ENCODE measurements at regions not wholly inside any gene's neighbourhood (a gene's known extent, or its start where the extent isn't known, plus 50 kb on each side); places are given as distances from the start of the nearest gene placed in this dataset.
"Not testable (repeated sequence)": the region's sequence is repeated elsewhere in the genome, so short reads cannot be mapped to it uniquely, and the experiment has no call there.

DNA sequence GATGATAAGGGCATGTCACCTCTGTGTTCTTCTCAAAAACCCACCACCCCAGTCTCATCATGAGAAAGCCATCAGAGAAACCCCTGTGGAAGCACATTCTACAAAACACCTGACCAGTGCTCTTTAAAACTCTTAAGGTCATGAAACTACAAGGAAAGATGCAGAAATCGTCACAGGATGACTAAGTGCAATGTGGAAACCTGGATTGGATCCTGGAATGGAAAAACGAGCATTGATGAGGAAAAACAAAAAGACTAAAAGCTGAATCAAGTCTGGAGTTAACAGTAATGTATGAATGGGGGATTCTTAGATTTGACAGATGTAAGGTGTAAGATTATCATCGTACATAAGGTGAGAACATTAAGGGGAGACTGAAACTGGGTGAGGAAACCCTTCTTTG lies 211.0 kb downstream of the TBX5 start:
- DNase-seq (ENCODE audit: low read depth in 3 of 3, low spot score in 2 of 3), result no peak

DNA sequence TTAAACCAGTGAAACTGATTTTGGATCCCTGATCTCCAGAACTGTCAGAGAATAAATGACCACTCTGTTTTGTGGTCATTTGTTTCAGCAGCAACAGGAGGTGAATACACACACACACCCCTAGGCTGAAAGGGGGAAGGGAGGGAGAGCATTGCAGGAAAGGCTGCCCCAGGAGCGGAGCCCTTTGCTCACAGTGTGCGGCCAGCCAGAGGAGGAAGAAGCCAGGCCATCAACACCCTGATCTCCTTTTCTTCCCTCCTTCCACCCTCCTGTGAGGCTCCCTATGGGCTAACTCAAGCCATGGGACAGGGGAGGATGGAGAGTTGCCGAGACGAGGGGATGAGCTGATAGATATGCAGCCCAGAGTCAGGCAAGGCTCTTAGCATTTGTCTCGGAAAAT lies 211.9 kb downstream of the TBX5 start:
- no peak for DNase-seq (ENCODE audit: low read depth in 3 of 3, low spot score in 2 of 3)

DNA sequence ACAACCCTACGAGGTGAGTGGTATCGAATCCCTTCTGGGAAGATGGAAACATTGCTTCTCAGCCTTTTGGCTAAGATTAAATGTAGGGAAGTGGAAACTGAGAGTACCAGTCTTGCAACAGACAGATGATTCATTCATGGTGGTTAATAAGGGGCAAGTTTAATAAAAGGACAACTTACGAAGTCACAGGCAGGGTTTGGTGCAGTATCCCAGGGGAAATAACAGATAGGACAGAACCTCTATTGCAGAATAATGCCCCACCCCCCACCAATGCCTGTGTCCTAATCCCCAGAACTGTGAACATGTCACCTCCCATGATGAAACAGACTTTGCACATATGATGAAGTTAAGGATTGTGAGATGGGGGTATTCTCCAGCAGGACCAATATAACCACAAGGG lies 212.5 kb downstream of the TBX5 start:
- DNase-seq (ENCODE audit: low read depth in 3 of 3, low spot score in 2 of 3), result no peak

DNA sequence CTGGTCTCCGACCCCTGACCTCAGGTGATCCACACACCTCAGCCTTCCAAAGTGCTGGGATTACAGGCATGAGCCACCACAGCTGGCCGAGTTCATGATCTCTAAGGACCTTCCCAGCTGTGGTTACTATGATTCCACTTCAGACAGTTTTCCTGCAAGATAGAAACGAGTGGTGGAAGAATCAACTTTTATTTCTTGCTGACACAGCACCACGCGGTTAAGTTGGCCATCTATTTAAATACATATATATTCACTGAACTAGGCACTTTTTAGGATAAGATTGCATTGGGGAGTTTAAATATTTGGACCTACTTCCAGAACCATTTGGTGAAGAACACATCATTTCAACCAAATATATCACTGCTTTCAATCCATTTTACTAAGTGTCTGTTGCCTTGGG lies 213.4 kb downstream of the TBX5 start:
- DNase-seq (ENCODE audit: low read depth in 3 of 3, low spot score in 2 of 3), result no peak

DNA sequence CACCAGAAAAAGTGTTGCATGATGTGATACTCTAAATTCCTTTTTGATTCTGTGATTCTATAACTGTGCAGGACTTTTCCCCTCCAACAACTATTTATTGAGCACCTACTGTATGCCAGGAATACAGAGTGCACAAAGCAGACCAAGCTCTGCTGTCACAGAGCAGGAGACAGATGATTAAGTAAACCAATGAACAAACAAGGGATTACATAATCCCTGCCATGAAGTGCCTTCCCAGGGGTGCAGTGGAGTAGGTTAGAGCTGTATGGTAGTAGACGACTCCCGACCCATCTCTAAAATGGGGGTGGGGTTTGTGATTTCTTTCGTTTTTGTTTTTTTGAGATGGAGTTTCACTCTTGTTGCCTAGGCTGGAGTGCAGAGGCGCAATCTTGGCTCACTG lies 213.9 kb downstream of the TBX5 start:
- no peak for DNase-seq (ENCODE audit: low read depth in 3 of 3, low spot score in 2 of 3)

DNA sequence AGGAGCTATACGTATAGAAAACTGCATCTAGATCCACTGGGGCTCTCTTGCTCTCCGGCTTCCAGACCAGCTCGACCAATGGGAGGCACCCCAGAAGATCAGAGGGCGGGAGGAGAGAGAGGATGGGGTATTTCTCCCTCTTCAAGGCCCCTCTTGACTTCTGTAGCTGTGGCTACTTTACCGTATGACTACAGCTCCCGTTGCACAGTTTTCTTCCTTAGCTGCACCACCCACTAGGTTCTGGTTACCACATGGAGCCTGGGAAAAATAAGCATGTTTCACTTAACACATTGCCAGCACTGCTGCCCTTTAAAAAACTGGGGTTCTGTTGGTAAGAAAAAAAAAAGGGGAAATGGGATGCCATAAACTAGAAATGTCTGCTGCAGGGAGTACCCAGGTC lies 214.4 kb downstream of the TBX5 start:
- DNase-seq (ENCODE audit: low read depth in 3 of 3, low spot score in 2 of 3), result no peak

DNA sequence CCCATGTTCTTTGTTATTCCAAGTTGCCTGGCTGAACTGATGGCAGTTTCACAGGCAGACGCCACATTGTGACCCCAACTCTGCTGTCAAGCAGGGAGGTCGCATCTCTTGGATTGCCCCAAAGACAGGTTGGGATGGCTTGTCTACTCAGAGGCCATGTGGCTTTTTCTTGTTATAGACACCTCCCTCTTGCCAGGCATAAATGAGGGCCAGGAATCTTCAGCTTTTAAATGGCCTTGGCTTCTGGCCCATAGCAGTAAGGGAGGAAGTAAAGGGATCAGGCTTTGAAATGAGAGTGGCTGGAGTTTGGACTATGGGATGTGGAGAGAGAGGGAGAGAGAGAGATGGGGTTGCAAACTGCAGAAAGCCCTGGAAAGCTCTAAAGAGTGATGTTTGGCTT lies 215.0 kb downstream of the TBX5 start:
- DNase-seq (ENCODE audit: low read depth in 3 of 3, low spot score in 2 of 3), result no peak

DNA sequence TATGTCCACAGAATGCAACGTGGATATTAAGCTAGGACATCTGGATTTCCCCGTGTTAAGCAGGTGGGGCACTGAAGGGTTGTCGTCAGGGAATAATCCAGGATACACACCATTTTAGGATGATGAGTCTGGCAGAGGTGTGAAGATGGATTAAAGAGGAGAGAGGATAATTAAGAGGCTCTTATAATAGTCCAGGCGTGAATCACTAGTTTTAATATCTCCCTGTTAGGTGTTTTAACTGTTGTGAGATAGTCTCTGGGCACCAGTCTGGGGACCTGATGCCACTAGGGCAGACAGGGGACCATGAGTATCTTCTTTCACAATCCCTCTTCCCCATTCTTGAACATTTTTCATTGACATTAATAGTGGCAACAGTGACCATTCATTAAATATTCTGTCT lies 216.7 kb downstream of the TBX5 start:
- no peak for DNase-seq (ENCODE audit: low read depth in 3 of 3, low spot score in 2 of 3)

DNA sequence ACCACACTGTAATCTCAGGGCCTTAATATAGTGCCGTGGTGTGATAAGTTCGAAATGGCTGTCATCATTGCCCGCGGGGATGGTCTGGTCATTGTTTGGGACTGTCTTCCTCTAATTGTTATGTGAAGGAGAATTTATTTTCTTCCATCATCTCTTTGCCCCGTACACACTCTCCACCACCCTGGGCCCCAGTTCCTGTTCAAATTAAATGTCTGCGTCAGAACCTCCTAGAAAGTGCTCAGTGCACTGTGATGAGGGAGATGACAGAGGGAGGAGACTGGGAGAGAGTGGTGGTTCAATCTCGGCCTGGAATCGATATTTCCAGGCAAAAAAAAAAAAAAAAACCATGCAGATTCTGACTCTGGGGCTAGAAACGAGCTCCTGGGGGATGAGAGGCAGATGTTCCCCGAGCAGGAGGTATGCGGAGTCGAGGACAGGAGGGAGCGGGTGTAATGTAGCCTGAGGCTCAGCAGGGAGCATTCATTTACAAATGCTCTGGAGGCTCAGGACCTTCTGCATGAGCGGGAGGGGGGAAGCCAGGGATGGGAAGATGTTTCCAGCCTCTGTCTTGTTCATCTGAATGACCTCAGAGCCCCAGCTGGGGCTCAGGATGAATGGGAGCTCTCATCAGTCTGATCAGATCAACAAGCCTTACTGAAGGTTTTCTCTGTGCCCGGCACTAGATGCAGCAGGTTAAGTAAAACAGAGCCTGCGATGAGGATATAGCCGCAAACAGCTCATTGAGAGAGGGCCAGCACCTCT lies 219.5 kb downstream of the TBX5 start:
- no peak for DNase-seq (ENCODE audit: low read depth in 3 of 3, low spot score in 2 of 3)

DNA sequence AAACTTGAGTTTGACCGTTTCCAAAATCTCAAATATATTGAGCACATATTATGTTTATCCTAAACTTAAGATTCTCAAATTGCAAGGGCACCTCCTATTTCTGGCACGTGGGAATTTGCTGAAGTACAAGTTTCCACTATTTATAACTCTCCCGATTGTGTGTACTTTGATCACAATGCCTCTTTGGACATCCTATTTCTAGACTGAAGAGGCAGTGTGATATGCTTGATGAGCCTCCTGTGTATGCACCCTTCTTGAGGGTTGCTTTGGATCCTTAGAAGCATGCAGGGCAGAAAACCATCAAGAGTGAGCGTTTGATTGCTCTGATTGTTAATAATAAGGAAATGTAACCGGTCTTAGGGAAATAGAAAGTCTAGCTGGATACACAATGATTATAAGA lies 218.9 kb upstream of the RBM19 start:
- DNase-seq (ENCODE audit: low read depth in 3 of 3, low spot score in 2 of 3), result no peak

DNA sequence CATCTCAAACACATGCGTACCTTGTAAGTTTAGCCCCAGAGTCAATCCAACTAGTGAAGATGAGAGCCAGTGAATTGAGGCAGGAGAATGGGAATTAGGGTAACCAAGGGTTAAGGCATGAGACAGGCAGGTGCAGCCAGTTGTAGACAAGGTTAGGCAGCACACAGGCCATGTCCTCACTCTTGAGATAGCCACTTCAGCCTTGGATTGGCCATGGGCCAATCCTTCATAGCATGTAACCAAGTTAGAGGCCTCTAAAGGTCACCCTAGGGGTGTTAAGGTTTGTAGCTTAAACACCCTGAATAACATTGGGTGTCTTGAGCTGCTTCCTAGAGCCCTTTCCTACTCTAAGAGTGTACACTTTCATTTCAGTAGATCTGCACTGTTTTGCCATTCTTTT lies 208.2 kb upstream of the RBM19 start:
- no peak for DNase-seq (ENCODE audit: low read depth in 3 of 3, low spot score in 2 of 3)

DNA sequence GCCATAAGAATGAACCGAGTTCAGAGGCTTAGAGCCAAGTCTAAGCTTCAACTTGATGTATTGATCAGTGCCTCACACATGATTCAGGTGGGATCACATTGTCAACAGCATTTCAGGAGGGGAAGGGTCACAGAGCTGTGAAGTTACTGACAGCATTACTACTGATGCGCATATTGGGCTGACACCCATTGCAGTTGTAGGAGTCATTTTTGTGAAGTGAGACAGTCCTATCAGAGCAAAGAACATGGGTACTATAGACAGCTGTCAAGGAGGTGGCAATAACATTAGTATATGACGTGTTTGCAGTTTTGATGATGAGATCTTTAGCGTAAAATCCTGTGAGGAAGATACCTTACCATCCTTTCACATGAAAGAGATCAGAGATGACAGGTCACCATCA lies 206.0 kb upstream of the RBM19 start:
- no peak for DNase-seq (ENCODE audit: low read depth in 3 of 3, low spot score in 2 of 3)

DNA sequence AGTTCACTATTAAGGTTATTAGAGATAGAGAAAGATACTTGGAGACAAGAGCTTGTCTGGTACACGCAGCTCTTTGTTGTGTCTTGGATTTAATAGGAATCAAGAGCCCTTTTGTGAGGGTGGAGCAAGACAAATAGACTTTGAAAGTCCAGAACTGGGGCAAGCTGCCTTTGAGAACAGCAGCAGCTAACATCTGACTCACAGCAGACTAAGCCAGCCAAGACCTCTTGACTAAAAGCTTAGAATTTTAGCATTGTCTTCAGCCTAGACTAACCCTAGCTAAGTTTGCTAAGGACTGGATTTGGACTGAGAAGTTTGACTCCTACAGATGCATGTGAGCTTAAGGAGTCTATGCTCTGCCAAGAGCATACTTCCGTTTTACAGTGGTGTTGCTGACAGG lies 201.9 kb upstream of the RBM19 start:
- DNase-seq (ENCODE audit: low read depth in 3 of 3, low spot score in 2 of 3), result no peak

DNA sequence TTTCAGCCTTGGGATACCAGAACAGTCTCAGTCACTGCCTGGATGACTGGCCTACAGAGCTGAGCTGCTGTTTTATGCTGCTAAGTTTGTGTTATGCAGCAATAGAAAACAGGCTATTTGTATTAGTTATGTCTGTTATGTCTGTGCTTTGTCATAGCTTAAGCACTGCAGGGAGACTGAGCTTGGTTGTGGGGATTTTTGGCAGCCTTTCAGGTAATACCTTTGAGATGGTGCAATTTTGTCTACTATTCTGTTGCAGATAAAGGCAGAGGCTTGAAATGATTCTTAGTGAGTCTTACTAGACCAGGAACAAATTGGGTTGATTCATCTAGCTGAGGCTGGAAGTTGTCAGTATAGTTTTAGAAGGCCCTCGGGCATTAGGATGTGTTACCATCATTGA lies 201.3 kb upstream of the RBM19 start:
- DNase-seq (ENCODE audit: low read depth in 3 of 3, low spot score in 2 of 3), result no peak

DNA sequence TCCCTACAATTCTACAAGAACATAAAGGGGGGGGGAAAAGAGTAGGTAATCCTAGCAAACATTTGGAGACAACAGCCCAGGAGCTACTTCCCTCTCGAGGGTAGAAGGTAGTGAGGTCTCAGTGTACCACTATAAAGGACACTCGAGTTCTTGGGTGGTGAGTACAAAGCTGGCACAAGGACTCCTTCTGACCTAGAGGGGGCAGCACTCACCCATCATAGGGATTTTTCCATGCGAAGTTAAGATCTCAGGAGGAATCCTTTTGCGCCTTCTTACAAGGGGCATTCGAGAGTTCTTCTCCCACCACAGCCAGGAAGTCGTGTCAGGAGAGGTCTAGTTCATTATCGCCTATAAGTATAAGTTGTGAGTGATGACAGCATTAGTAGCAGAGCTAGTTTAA lies 200.2 kb upstream of the RBM19 start:
- peak; percentile 13 to 40 (median 23) for DNase-seq (ENCODE audit: low read depth in 3 of 3, low spot score in 2 of 3)

DNA sequence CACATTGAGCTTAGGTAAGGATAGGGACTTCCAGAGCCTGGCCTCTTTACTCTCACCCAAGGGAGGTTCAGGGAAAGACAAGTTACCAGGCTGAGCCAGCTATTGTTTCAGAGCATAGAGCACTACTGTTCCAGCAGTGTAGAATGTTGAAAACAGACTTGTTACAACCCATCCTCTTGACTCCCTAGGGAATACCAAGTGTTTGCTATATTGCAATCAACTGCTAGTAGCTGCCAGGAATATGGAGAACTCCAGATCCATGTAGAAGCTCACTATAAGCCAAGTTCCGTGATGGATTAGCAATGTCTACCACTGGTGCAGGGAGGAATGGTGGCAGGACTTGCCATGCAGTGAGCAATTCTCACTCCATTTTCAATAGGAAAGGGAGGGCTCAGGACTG lies 199.8 kb upstream of the RBM19 start:
- DNase-seq (ENCODE audit: low read depth in 3 of 3, low spot score in 2 of 3), result no peak

DNA sequence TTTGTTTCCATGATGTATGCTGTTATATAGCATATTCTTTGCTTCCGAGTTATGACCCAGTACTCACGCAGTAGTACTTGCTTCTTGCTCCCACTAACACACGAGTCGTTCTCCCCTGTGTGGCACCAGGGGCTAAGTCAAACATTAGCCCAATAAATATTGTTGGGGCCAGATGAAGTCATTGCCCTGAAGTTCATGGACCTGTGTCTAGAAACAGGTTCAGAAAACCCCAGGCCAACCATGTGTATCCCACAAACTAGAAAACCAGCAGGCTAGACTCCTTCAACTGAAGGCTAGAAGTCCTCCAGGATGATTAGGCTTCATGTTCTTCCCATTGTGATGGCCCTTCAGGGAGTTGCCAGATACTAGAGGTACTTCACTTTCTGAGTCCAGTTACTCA lies 198.2 kb upstream of the RBM19 start:
- no peak for DNase-seq (ENCODE audit: low read depth in 3 of 3, low spot score in 2 of 3)

DNA sequence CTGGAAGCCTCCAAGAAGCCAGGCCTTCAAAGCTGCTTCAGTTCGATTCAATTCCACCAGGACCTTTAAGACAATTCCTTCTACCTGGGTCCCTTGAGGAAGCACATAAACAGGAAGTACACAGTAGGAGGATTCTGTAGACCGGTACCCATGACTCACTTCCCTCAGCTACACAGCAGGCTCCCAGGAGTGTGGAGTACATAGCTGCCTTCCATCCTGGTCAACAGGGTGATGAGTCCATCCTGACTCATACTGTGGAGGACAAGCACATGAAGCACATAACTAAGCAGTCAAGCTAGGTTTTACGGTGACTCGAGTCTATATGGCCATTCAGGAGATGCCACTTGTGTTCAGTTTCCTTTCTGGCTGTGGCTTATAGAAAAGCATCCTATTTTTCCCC lies 197.6 kb upstream of the RBM19 start:
- DNase-seq (ENCODE audit: low read depth in 3 of 3, low spot score in 2 of 3), result no peak

DNA sequence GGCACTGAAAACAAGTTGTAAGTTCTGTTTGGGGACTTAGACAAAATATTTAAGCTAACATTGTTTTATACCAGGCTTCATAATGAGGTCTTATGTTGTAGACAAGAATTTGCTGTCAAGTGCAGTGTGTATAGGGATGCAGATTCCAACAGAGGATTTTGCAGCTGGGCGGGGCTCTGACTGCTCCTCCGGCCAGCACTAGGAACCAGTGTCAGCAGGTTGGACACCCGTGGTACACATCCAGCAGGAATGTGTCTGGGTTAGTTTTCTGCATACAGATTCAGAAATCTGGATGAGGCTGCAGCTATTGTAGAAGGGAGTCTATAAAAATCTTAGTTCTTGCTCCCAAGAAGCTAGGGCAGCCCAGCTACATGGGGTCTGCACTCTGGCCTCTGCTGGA lies 194.3 kb upstream of the RBM19 start:
- no peak for DNase-seq (ENCODE audit: low read depth in 3 of 3, low spot score in 2 of 3)

DNA sequence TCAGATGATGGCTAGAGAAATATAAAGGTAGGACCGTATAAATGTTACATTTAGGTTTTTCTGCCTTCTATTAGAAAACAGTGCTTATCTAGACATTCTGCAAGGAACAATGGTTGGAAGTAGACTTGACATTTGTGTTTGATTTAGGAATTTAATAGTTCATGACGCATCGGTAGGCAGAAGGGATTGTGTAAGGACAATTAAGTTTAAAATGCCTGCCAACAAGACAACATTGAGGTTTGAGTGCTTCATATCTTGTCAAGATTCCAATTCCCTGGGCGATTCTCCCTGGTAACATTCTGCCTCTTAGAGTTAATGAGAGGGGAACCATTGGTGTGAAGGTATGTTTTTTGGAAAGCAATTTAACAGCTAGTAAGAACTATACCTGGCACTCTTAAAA lies 186.8 kb upstream of the RBM19 start:
- DNase-seq (ENCODE audit: low read depth in 3 of 3, low spot score in 2 of 3), result no peak

DNA sequence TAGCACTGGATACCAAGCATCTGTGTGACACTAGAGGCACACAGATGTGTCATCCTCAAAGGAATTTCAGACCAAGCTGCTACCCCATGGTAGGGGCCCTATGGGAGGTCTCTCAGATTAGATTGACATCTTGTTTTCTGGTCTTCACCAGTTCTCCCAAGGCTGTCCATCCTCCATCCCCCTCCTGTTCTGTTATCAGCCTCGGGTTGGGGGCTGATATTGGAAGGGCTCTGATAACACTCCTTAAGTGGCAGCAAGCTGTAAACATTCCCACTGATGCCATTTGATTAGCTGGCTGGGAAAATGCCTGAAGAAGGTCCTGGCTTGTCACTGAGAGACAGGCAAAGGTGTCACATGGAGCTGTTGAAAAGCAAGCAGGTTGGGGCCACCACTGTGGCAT lies 185.9 kb upstream of the RBM19 start:
- DNase-seq (ENCODE audit: low read depth in 3 of 3, low spot score in 2 of 3), result no peak

DNA sequence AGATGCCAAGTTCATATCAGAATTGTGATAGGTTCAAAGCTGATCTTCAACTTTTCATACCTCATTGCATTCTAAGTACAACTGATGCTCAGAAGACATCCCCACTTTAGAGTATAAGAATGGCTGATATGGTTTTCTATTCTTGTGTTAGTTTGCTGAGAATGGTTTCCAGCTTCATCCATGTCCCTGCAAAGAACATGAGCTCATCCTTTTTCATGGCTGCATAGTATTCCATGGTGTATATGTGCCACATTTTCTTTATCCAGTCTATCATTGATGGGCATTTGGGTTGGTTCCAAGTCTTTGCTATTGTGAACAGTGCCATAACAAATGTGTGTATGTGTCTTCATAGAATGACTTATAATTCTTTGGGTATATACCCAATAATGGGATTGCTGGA lies 184.5 kb upstream of the RBM19 start:
- DNase-seq (ENCODE audit: low read depth in 3 of 3, low spot score in 2 of 3), result not testable (repeated sequence)

DNA sequence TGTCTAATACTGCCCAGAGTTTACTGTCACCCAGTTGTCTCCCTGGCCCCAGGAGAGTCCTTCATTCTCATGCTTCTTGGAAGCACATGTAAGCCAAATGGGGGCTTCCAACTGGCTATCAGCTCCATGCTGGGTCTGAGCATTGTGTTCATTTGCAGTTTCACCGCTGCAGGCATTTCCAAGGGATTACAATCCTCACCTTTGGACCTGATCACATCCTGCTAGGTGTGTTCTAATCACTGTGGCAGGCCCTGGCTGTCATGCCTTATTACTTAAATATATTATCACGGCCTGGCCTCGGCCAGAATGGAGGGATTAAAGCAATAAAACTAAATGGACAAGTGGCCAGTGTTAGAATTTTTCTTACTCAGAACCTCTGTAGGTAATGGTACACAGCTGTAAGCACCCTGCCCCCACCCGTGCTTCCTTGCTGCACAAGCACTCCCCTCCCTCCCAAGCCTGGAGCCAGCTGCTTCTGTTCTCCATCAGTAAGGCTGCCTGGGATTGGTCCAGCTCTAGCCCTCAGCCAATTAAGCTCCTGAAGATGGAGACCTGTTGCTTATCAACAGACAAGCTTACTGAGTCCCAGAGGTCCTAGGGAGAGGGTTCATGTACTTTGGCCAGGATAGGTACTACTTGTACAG lies 175.9 kb upstream of the RBM19 start:
- DNase-seq (ENCODE audit: low read depth in 3 of 3, low spot score in 2 of 3), result no peak

Measured in right renal cortex interstitium (tissue), 3 donors.